Thymus (tissue), 11 donors: ENCODE measurements at regions not wholly inside any gene's neighbourhood (a gene's known extent, or its start where the extent isn't known, plus 50 kb on each side); places are given as distances from the start of the nearest gene placed in this dataset.

Source experiments
- DNase-seq, 9 donors: peaks; one replicate each; pipeline ENCODE4 v3.0.0-alpha.2; 2013; ENCODE audit warnings: low spot score in 9 of 9, low read depth in 6 of 9, missing footprints in 1 of 9
- H3K27ac ChIP-seq, 2 donors: one replicate each; pipeline ENCODE4 v1.5.1; 2013; ENCODE audit warnings: control low read depth in 1 of 2, low read depth in 1 of 2, low read length in 1 of 2, mild to moderate bottlenecking in 1 of 2, moderate library complexity in 1 of 2
- H3K27me3 ChIP-seq, 2 donors: one replicate each; pipeline ENCODE4 v1.5.1; 2013; ENCODE audit warnings: low read length in 1 of 2; ENCODE audit not compliant: control insufficient read depth in 2 of 2, insufficient read depth in 1 of 2
- H3K36me3 ChIP-seq, 2 donors: one replicate each; pipeline ENCODE4 v1.5.1; 2013; ENCODE audit warnings: low read length in 1 of 2, mild to moderate bottlenecking in 1 of 2, moderate library complexity in 1 of 2; ENCODE audit not compliant: control insufficient read depth in 2 of 2, insufficient read depth in 2 of 2
- H3K4me1 ChIP-seq, 2 donors: one replicate each; pipeline ENCODE4 v1.5.1; 2013; ENCODE audit warnings: low read length in 2 of 2; ENCODE audit not compliant: control insufficient read depth in 2 of 2, insufficient read depth in 2 of 2
- H3K4me3 ChIP-seq, 2 donors: one replicate each; pipeline ENCODE4 v1.5.1; 2013; ENCODE audit warnings: low read length in 2 of 2, control low read depth in 1 of 2, mild to moderate bottlenecking in 1 of 2
- H3K9me3 ChIP-seq, 2 donors: one replicate each; pipeline ENCODE4 v1.5.1; 2013; ENCODE audit warnings: low read length in 1 of 2, mild to moderate bottlenecking in 1 of 2; ENCODE audit not compliant: control insufficient read depth in 2 of 2, insufficient read depth in 1 of 2
- WGBS: extraction: QIAGEN DNeasy Blood & Tissue Kit; methylation state at CpG from one replicate; pipeline ENCODE4 v1.1.7; 2013; 5-methylcytosine and 5-hydroxymethylcytosine counted together
- donor health status: healthy.

DNA sequence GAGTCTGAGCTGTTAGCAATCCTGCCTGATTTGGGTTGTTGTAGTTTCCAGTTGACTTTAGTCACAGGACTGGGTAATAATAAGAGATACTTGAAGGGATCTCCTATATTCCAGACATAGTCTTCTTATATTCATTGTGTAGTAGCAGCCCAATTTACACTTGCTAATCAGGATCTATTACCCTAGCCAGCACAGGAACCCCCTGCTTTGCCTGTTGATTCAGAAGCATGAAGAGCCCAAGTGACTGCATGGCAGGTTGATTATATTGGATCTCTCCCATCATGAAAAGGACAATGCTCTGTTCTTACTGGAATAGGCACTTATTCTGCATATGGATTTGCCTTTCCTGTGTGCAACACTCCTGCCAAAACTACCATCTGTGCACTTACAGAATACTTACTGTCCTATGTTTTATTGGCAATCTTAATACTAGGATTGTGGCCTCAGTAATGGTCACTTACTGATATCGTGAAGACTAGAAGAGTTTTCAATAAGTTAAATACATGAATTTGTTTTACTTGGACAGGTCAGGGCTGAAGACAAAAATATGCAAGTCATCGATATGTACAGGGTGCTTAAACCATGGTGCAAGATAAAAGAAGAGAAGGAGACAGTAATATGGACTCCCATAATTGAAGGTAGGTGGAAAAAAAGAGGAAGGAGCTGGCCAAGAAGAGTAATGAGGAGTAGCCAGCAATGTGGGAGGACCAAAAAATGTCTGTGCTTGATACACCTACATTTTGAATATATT, 304.1 kb downstream of the MCTP2 start:
- no peak overlapping the region for H3K27ac ChIP-seq

DNA sequence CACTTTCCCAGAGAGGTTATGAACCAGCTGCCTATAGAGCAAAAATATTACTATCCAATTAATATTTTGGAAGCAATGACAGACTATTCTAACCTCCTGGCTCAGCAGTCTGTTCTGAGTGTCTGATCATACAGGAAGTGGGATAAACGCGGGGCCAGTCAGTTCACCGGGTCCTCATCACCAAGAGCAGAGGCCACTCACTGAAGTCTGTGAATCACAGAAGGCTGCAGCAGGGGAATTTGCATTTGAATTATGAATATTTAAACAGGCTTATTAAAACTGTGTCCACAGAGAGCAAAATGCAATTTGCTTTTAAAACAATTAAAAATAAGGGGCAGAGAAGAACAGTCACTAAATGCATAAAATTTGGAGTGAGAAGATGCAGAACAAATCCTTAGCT, 305.2 kb downstream of the MCTP2 start:
- Histone ChIP-seq H3K4me3 (no peak overlapping the region), H3K27me3 (no peaks in the 10 kb centered on the region), H3K9me3 (no peaks in the 10 kb centered on the region), H3K36me3 (no peaks in the 10 kb centered on the region), H3K27ac (no peak overlapping the region), H3K4me1 (no peaks in the 10 kb centered on the region)
- WGBS = 56% methylated on average over 3 of the region's 3 CpGs
- no peak for DNase-seq

More for the DNA sequence above, 304.1 kb downstream of the MCTP2 start:
- Histone ChIP-seq H3K4me1 (no peaks in the 10 kb centered on the region), H3K4me3 (no peak overlapping the region), H3K36me3 (no peaks in the 10 kb centered on the region), H3K27me3 (no peaks in the 10 kb centered on the region), H3K9me3 (no peaks in the 10 kb centered on the region)
- DNase-seq = no peak
- 97% methylated on average over 2 of the region's 2 CpGs for WGBS

DNA sequence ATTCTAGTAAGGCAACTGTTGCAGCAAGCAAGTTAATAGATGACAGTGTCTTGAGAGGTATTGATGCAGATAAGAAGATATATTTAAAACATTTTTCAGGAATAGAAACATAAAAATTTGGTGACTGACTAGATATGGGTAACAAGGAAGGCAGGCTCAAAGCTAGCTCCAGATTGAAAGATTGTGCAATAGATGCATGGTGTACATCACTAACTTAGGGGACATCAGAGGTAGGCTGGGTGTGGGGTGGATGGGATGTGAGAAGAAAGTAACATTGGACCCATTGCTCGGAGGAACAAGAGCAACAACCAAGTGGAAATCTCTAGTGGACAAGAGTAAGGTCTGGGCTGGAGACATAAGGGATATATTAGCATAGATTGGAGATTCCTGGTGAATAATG, 306.9 kb downstream of the MCTP2 start:
- no peak for DNase-seq
- H3K27ac ChIP-seq = no peak overlapping the region
- H3K9me3 ChIP-seq = no peaks in the 10 kb centered on the region
- no peaks in the 10 kb centered on the region for H3K4me1 ChIP-seq
- no peak overlapping the region for H3K4me3 ChIP-seq
- WGBS = 0% methylated on average over 1 of the region's 1 CpG
- no peaks in the 10 kb centered on the region for H3K36me3 ChIP-seq
- H3K27me3 ChIP-seq = no peaks in the 10 kb centered on the region

DNA sequence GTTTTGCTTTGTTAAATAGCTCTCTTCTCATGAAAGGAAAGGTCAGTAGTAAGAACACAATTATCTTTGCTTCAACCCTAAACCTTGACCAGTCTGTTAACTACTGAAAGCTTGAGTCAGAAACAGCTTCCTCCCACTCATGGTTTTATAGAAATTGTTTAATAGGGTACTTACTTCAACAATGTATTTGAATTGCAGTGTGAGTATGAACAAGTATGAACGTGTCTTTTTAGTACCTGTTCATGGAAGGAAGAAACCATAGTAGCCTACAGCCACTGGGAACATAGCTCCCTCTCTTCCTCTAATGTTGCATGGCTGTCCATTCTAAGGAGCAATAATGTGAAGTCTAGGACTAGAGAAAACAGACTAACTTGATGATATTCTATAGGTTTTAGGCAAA, 311.0 kb downstream of the MCTP2 start:
- H3K4me1 ChIP-seq = no peaks in the 10 kb centered on the region
- H3K4me3 ChIP-seq = no peak overlapping the region
- 88% methylated on average over 1 of the region's 1 CpG for WGBS
- no peaks in the 10 kb centered on the region for H3K36me3 ChIP-seq
- DNase-seq = no peak
- no peak overlapping the region for H3K27ac ChIP-seq
- no peaks in the 10 kb centered on the region for H3K27me3 ChIP-seq
- H3K9me3 ChIP-seq = no peaks in the 10 kb centered on the region

DNA sequence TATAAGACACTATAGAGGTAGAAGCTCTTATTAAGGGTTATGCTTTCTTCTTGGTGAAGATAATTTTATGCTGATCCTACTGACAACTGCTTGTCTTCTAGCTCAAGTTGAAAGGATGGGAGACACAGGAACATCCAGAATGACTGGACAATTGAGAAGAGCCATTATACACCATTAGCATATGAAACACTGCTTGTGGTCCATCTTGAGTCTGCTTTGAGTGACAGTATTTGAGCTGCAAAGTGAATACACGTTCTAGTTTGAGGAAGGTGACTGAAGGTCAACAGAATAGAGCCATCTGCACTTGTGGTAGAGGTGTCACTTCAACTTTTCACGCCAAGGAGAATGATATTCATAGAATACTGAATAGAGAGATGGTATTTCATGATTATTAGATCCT, 315.4 kb downstream of the MCTP2 start:
- no peak for DNase-seq
- WGBS = 75% methylated on average over 2 of the region's 2 CpGs

DNA sequence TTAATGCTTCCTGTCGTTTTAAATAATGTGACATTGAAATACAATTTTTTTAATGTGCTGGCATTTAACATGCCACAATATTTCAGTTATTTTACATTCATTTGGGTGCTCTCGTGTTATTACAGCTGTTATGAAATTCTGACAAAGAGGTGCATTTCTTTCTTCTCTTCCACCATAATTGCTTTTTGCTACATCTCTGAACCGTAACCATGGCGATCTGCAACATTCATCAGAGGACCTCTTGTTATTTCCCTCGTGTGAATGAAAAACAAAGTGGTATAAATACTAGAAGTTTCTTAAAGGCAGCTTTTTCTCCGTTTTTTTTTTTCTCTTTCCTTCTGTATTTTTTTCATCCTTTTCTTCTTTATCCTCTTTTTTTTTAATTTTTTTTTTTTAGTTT, 316.4 kb downstream of the MCTP2 start:
- Histone ChIP-seq H3K36me3 (no peaks in the 10 kb centered on the region), H3K4me3 (no peak overlapping the region), H3K27ac (no peak overlapping the region), H3K4me1 (no peaks in the 10 kb centered on the region), H3K9me3 (no peaks in the 10 kb centered on the region), H3K27me3 (no peaks in the 10 kb centered on the region)
- WGBS = 85% methylated on average over 6 of the region's 6 CpGs
- DNase-seq = no peak

More for the DNA sequence above, 315.4 kb downstream of the MCTP2 start:
- H3K4me3 ChIP-seq = no peak overlapping the region
- no peaks in the 10 kb centered on the region for H3K27me3 ChIP-seq
- no peaks in the 10 kb centered on the region for H3K4me1 ChIP-seq
- H3K27ac ChIP-seq = no peak overlapping the region
- H3K36me3 ChIP-seq = no peaks in the 10 kb centered on the region
- H3K9me3 ChIP-seq = no peaks in the 10 kb centered on the region

DNA sequence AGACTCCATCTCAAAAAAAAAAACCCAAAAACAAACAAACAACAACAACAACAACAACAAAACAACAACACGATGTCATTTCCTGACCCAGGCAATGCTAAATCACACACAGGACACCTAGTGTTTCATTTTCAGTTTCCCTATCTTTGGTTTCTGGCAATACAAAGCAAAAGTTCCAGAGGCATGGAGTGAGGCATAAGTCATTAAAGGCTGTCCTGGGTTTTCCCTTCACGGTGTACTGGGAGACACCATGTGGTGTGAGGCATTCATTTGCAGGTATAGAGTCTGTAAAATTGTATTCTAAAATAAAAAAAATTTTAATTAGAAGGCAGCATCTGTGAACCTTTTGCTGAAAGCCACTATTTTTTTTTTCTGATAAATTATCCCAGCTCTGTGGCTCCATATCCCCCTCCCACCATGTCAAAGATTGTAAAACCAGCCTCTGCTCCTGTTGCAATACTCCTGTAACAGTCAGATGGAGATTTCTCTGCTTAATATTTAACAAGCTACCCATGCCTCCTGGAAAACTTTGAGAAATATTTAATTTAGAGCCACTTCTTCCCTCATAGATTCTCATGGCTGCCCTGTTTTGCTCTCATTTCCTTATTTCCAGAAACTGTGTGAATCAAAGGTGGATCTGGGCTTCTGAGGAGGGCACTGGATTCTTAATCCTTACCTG, 324.6 kb downstream of the MCTP2 start:
- 84% methylated on average over 2 of the region's 2 CpGs for WGBS
- no peak for DNase-seq

DNA sequence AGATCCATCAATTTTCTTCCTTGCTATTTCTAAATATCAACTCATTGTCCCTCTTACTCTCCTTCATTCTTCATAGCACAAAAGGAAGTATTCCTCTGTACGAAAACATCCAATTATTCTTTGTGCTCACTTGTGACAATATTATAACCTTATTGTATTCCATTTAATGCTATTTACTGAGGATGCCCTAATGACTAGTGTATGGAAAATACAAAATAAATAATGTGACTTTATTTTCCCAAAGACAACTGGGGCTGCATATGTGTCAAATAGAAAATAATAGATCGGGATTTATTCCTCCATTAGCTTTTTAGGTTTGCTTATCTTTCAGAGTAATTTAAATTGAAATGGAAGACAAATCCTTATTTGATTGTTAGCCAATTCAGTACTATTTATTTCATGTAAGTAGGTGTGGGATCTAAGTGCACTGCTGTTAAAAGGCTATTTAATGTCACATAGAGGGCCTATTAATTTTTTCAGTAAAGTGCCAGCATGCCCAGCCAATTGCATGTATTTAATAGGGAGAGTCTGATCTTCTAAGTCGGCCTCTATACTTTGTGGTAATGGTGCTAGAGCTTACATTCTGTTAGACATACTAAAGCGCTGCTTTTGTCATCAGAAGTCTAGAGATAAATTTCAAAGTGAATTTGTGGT, 329.8 kb downstream of the MCTP2 start:
- Histone ChIP-seq H3K27ac (no peak overlapping the region), H3K4me1 (no peaks in the 10 kb centered on the region)
- 96% methylated on average over 4 of the region's 4 CpGs for WGBS

More for the DNA sequence above, 324.6 kb downstream of the MCTP2 start:
- no peak overlapping the region for H3K27ac ChIP-seq
- no peaks in the 10 kb centered on the region for H3K36me3 ChIP-seq
- H3K4me3 ChIP-seq = no peak overlapping the region
- H3K4me1 ChIP-seq = no peaks in the 10 kb centered on the region
- no peaks in the 10 kb centered on the region for H3K27me3 ChIP-seq
- H3K9me3 ChIP-seq = no peaks in the 10 kb centered on the region

DNA sequence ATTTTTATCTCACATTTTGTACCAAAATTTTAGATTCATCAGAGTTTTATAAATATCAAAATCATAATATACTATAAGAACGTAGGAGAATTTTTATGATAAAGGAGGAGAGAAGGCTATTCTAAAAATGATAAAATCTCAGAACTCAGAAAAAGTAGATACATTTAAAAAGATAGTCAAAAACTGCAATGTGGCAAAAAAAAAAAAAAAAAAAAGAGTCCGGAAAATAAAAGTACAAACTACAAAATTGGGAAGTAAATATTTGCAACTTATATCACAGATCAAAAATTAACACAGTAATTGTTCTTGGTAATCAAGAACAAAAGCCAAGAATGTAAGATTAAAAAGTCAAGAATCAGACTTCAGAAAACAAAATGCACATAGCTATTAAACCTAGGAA, 332.1 kb downstream of the MCTP2 start:
- H3K4me1 ChIP-seq = no peaks in the 10 kb centered on the region
- H3K36me3 ChIP-seq = no peaks in the 10 kb centered on the region
- no peak overlapping the region for H3K27ac ChIP-seq
- over 99% methylated on average over 2 of the region's 2 CpGs for WGBS
- H3K27me3 ChIP-seq = no peaks in the 10 kb centered on the region
- no peaks in the 10 kb centered on the region for H3K9me3 ChIP-seq
- no peak overlapping the region for H3K4me3 ChIP-seq
- DNase-seq = no peak

More for the DNA sequence above, 329.8 kb downstream of the MCTP2 start:
- no peaks in the 10 kb centered on the region for H3K9me3 ChIP-seq
- no peak for DNase-seq
- H3K4me3 ChIP-seq = no peak overlapping the region
- H3K36me3 ChIP-seq = no peaks in the 10 kb centered on the region
- no peaks in the 10 kb centered on the region for H3K27me3 ChIP-seq
